G401 (cell line): ENCODE measurements at regions not wholly inside any gene's neighbourhood (a gene's known extent, or its start where the extent isn't known, plus 50 kb on each side); places are given as distances from the start of the nearest gene placed in this dataset.

ENCODE experiments used
- DNase-seq: peaks from one replicate; pipeline ENCODE4 v3.0.0-alpha.2; 2015; ENCODE audit warnings: low spot score
- in situ Hi-C: cut with HindIII; loops from 2 replicates; pipeline ENCODE4 v1.10.0; 2016; ENCODE audit warnings: low sequenced_read_pairs, mixed read lengths

DNA sequence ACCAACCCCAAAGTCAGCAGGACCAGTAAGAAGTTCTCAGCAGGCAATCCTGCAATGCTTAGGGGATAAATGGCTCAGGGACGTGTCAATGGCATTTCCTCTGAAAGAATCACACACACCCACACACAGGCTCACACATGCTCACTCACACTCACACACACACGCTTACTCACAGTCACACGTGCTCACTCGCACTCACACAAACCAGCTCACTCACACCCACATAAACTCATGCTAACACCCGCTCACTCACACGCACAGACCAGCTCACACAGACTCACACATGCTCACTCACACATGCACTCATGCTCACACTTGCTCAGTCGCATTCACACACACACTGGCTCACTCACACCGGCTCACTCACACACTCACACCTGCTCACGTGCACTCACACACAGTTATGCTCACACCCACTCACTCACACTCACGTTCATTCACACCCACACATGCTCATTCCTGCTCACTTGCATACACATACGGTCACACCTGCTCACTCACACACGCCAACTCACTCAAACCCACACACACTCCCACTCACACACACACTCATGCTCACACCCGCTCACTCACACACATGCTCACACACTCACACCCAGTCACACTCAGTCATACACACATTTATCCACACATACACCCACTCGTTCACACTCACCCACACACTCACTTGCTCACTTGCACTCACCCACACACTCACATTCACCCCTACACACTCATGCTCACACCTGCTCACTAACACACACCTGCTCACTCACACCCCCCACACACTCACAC is 436.8 kb downstream of the BCL11B start:
- no peak for DNase-seq
- in situ Hi-C loops, result no loop called here

DNA sequence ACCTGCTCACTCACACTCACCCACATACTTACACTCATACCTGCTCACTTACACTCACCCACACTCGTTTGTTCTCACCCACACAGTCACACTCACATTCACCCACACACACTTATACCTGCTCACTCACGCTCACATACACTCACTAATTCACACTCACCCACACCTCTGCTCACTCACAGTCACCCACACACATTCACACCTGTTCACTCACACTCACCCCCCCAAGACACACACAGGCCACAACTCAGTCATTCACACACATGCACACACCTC is 436.2 kb downstream of the BCL11B start:
- DNase-seq, result no peak
- in situ Hi-C loops, result no loop called here

DNA sequence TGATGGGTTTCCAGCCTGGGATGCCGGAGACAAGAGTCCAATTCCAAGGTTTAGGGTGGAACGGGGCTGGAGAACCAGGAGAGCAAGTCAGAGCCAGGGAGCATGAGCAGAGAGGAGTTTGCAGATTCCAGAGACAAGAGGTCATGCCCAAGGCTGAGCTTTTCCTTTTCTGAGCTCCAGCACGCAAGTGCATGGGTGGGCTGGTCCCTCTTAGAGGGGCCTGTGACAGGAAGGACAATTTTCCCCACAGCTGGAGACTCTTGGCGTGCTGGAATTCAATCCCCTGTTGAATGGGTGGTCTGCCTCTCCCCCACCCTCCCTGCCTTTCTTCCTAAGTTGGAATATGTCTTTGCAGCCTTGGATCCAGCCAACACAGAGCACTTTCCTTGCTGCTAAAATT is 431.9 kb downstream of the BCL11B start:
- DNase-seq, result no peak
- in situ Hi-C loops, result no loop called here

DNA sequence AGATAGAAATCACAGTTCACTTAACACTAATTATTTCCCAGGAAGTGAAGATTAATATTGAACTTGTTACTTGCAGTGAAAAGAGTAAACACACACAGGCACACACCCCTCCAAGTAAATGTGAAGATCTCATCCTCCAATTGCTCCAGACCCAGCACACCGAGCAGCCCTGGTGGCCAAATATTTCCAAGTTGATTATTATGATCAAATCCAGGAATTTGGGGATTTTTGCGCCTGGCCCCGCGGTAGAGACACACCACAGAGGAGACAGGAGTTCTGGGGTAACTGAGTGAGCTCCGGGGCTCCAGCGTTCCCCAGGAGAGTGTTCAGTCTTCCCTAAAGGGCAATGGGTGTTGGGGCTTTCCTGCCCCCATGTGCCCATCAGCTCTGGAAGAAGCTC is 431.5 kb downstream of the BCL11B start:
- no peak for DNase-seq

DNA sequence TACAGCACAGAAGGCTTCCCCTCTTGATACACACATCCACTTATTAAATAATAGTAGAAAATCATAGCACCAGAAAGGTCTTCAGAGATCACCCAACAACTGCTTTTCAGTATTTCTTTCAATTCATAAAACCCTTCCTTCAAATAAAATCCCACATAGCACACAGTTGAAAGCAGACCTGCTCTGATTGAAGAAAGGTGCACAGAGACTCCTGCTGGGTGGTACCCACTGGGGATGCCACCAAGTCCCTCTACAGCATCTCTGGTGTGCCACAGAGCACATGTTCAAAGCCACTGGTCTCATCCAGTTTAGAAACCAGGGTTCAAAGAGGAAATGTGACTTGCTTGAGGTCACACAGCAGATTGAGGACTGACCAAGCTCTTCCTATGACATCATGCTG is 427.5 kb downstream of the BCL11B start:
- in situ Hi-C loops, result no loop called here
- DNase-seq, result no peak

More for the DNA sequence above, 431.5 kb downstream of the BCL11B start:
- in situ Hi-C loops, result no loop called here

DNA sequence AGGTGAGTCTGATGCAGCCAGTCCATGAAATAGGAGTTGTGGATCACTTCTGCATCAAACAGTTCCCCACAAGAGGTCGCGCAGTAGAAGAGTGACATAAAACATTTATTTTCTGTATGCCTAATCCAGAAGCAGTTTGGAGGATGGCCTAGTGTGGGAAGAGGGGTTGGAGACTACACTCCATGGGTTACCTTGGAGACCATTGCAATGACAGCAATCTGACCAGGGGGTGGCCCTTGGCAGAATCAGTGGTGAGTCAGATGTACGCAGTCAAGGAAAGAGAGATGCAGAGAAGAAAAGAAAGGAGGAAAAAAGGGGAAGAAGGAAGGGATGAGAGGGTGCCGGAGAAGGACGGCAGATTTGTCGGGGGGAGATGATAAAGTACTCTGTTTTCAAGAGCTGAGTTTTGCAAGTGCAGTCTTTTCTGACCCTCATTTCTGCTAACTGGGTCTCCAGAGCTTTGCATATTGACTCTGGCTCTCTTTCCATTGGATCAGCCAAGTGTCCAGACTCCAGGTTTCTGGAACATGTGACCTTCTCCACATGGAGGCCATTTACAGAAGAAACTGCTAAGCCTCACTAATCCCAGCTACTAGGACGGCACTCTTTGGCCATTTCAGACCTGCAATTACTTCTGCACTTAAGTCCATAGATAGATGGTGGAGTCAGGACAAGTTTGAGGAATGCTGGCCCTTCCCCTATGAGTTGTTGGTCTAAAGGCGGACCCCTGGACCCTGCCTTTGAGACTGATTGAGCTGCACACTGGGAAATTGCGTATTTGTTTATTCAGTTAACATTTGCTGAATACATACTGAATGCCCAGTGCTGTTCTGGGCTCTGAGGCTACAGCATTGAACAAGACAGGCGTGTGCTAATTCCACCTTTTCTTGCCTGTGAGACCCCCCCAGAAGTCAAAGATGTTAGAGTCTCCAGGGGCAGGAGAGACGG is 424.2 kb downstream of the BCL11B start:
- no peak for DNase-seq
- in situ Hi-C loops, result no loop called here

DNA sequence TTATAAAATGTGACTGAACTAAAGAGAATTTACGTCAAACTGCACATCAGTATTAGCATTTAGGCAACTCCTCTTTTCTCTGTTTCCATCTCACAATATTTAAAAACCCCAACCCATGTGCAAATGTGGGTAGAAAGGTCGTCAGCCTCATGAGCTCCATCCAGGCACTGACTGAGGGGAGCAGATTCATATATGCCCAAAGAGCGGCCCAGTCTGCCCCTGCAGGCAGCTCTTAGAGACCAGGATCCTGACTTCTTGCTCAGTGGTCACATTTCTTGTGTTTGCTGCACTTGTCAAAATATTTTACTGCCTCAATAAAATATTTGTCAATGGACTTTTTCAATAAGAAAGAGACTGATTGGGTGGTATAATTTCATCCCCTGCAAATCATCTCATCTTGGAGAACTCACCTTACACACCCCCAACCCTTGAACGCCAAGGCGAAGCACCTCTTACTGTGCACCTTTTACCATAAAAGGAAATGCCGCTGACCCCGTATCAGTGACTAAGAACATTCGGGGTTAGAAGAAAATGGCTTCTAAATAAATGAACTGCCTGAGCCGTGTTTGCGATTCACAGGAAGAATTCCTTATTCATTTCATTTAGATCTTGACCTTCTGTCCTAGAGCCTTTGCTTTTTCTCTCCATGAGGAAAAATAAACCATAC is 418.8 kb downstream of the BCL11B start:
- no peak for DNase-seq
- in situ Hi-C loops, result no loop called here

DNA sequence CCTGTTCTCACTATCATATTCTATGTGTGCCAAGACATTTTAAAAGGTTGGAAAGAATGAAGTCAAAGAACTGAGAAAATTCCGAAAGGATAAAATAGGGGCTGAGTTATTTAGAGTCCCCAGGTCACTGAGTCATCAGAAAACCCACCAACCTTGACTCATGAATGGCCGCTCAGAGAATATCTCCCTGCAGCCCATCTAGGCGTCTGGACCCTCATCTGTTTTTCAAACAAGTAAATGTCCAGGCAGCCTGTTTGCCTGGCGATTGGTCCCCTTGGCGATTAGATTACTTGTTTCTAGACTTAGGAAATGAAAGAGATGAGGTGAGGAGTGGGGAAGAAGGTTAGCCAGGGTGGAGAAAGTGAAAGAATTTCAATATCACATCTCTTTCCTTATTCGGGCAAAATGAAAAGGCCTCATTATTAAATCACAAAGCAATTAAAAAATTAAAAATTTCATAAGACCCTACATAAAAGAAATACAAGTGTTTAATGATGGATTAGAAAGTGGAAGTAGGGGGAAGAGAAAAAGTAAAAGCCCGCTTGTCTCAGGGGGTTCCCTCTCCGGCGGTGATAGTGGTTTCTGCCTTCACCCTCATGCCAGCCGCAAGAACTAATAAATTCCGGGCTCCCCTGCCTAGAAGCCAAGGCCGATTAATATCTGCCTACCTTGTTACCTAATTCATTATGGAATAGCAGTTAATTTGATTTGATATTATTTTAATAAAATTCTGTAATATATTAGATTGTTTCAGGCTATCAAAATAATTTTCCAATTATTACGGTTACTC is 415.9 kb downstream of the BCL11B start:
- in situ Hi-C loops, result no loop called here
- no peak for DNase-seq

DNA sequence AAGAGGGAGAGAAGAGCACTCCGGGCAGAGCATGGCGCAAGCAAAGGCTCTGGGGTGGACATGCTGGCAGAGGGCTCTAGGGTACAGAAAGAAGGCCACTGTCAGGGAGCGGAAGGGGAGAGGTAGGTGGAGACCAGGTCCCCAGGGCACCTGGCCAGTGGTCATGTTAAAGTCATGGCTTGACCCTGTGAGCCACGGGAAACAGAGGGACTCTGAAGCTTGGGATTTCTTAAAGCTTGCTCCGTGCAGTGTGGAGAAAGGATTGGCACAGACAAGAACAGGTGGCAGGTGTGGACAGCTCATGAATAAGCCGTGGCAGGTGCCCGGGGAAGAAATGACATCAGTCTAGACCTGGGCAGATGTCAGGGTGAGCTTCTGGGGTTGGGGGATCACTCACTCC is 413.8 kb downstream of the BCL11B start:
- no peak for DNase-seq
- in situ Hi-C loops, result no loop called here

DNA sequence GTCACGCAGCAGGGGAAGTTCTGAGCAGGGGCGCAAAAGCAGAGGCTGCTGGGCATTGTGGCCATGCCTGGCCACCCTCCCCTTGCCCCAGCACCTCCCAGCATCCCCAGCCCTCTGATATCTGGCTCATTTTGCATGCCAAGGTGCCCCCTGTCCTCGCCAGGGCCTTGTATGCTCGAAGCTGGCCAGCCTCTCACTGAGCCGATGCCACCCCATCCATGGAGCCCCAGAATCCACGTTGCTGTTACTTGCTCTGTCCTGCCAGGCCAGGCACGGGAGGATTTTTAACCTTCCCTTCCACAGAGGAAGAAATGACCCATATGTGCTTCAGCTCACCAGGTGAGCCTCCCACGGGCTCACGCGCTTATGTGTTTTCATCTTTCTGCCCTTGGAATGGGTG is 413.4 kb downstream of the BCL11B start:
- no peak for DNase-seq
- in situ Hi-C loops, result no loop called here

DNA sequence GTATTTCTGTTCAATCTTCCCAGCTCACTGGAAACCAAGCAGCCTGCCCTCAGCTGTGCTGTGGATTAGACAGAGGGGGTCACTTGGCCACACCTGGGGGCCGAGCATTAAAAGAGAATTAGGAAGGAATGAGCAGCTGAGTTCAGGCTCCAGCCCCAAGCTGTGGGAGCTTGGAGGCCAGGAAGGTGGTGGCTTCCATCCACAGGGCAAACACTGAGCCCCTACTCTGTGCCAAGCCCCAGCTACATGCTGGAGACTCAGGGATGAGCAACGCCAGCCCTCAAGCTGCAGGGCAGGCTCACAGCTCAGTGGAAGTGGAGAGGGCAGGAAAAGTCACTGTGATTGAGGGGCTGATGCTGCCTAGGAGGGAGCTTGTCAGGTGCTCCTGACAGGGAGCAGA is 412.7 kb downstream of the BCL11B start:
- in situ Hi-C loops, result no loop called here

DNA sequence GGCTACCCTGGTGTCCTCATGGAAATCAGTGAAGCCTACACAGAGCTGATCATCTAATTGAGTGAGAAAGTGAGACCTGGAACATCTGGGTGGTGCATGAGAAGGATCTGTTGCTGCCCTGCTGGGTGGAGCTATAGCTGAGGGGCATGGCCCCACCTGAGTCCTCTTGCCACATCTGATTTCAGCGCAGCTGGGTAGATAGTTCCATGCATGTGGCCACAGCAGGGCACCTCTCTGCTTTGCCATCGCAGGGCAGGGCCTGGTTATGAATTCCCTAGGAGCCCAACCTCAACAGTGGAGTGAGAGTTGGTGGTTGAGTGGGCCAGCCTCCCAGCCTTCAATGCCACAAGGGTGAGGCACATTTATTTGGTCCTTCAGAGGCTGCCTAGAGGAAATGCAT is 407.8 kb downstream of the BCL11B start:
- no peak for DNase-seq
- in situ Hi-C loops, result no loop called here

More for the DNA sequence above, 412.7 kb downstream of the BCL11B start:
- DNase-seq, result no peak

DNA sequence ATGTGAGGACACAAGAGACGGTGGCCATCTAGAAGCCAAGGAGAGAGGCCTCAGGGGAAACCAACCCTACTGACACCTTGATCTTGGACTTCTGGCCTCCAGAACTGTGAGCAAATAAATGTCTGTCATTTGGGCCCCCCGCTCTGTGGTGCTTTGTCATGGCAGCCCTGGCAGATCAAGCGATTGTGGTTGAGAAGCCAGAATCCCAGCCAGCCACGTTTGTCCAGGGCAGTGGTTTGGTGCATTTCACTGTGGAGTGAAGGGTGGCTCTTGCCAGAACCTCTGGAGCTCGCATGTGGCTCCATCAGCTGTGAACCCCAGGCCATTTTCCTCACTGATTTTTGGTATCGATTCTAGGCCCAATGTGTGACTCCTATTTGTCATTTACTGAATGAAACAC is 404.9 kb downstream of the BCL11B start:
- no peak for DNase-seq
- in situ Hi-C loops, result no loop called here

DNA sequence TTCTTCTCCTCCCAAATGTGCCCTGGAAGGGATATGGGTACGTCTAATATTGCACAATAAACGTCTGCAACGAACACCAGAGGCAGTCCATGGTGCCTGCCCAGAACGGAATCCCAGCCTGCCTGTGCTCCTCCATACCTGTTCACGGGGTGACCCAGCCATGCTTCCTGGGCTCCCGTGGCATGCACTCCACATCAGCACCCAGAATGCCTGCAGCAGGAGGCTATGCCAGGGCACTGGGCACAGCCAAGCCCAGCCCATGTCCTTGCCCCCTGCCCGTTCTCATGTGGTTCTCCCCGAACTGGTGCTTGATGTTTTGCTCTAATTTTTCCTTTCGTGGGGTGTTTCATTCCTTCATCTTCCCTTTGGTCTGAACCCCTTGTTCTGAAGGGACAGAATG is 404.3 kb downstream of the BCL11B start:
- no peak for DNase-seq
- in situ Hi-C loops, result no loop called here

DNA sequence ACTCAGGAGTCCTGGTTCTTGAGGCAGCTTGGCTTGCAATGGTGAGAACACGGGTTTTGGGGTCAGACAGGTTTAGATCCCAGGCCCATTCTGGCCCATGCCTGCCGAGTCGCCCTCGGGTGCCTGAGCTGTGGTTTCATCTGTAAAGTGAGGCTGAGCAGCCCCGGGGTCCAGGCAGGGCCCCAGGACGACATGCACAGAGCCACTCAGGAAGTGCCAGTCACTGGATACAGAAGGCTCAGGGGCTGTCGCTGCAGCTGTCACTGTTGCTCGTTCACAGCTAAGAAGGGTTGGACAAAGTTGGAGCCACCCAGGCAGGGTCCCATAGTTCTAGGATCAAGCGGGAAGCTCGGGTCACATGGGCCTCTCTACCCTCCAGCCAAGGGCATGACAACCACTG is 403.1 kb downstream of the BCL11B start:
- DNase-seq, result no peak
- in situ Hi-C loops, result no loop called here

DNA sequence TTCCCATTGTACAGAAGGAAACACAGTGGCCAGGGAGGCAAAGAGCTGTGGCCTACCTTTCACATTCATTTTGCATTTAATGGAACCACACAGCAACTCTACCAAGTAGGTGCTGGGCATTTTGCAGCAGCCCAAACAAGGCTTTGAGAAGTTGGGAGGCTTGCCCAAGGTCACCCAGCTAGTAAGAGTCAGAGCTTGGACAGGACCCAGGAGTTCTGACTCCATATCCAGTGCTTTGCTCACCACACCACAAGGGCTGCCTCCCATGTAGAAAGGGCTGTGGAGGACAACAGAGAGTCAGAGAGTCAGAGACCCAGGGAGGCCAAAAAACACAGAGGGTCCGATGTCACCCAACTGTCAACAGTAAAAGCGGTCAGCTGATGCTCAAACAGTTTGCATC is 400.2 kb downstream of the BCL11B start:
- in situ Hi-C loops, result no loop called here
- no peak for DNase-seq

DNA sequence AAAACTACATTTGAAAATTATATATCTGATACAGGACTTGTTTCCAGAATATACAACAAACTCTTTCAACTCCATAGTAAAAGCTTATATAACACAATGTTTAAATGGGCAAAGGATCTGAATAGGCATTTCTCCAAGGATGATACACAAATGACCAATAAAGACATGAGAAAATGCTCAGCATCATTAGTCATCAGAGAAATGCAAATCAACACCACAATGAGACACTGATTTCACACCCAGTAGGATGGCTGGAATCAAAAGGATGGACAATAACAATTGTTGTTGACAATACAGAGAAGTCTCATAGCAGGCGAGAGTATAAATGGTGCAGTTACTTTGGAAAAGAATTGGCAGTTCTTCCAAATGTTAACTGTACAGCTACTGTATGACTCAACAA is 394.9 kb downstream of the BCL11B start:
- DNase-seq, result no peak
- in situ Hi-C loops, result no loop called here

DNA sequence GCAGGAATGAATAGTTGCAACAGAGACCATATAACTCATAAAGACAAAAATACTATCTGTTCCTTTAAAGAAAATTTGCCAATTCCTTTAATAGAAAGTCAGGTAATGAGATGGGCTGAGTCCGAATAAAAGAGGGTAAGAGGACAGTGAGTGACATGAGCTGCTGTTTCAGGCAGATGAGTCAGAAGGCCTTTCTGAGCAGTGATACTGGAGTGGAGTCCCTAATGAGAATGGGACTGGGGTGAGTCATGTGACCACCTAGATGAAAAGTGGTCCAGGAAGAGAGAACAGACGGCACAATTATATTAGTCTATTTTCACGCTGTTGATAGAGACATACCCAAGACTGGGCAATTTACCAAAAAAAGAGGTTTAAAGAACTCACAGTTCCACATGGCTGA is 393.7 kb downstream of the BCL11B start:
- in situ Hi-C loops, result no loop called here
- DNase-seq, result no peak

DNA sequence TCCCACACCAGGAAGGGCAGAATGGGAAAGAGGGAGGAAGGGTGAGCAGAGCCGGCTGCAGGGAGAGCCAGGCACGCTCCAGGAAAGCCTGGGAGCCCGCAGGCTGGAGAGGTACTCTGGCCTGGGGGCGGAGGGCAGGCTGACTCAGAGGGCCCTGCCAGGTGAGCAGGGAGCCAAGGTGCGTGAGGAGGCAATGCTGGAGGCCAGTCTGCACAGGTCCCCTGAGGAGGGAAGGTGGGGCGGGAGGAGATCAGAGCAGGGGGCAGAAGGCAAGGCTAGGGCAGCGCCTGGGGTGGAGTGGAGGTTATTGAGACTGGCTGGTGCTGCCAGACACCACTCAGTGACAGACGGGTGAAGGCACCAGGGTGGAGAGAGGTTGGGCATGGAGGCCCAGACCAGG is 385.0 kb downstream of the BCL11B start:
- DNase-seq, result no peak
- in situ Hi-C loops, result no loop called here

DNA sequence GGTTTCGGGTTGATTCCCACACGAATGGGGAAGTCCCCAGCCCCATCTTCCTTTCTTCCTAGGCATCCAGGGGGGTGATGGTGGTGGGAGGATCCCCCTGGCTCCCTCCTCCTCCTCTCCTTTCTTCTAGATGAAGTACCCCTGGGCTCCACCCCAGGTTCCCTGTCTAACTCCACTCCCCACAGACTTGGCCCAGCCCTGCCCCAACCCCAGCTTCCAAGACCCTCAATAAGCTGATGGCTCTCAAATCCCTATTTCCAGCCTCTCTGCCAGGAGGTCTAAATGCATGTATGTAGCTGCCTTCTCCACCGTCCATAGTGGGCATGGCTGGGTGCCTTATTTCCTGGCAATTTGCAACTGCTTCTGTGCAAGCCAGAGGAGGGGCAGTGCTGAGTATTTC is 383.7 kb downstream of the BCL11B start:
- in situ Hi-C loops, result no loop called here
- no peak for DNase-seq
